Mesenchymal stem cell (in vitro differentiated cells and primary cell): ENCODE measurements at regions not wholly inside any gene's neighbourhood (a gene's known extent, or its start where the extent isn't known, plus 50 kb on each side); places are given as distances from the start of the nearest gene placed in this dataset.

ENCODE experiments used
- DNase-seq: peaks from one replicate; pipeline ENCODE4 v3.0.0-alpha.2; 2013
- H2AFZ ChIP-seq: one replicate; pipeline ENCODE4 v1.6.1; 2013; ENCODE audit warnings: low read depth, mild to moderate bottlenecking, control low read depth, inconsistent platforms, low read length, moderate library complexity
- H2AK5ac ChIP-seq: 2 replicates; pipeline ENCODE4 v1.6.1; 2013; ENCODE audit warnings: low read length, moderate library complexity, mild to moderate bottlenecking, inconsistent platforms; ENCODE audit not compliant: severe bottlenecking
- H2BK120ac ChIP-seq: one replicate; pipeline ENCODE4 v1.6.1; 2013; ENCODE audit warnings: low read depth, mild to moderate bottlenecking, inconsistent platforms, low read length, moderate library complexity
- H2BK12ac ChIP-seq, 2 experiments: one replicate each; pipeline ENCODE4 v1.6.1; 2013; ENCODE audit warnings: inconsistent platforms in 2 of 2, low read length in 2 of 2, mild to moderate bottlenecking in 2 of 2, moderate library complexity in 2 of 2, control low read depth in 1 of 2
- H2BK15ac ChIP-seq: one replicate; pipeline ENCODE4 v1.6.1; 2013; ENCODE audit warnings: mild to moderate bottlenecking, low read depth, inconsistent platforms; ENCODE audit not compliant: poor library complexity, severe bottlenecking
- H2BK5ac ChIP-seq: 2 replicates; pipeline ENCODE4 v1.6.1; 2013; ENCODE audit warnings: low read depth, mild to moderate bottlenecking, low read length, control low read depth, inconsistent platforms; ENCODE audit not compliant: poor library complexity, severe bottlenecking
- H3K14ac ChIP-seq, 2 experiments: one replicate each; pipeline ENCODE4 v1.6.1; 2013; ENCODE audit warnings: inconsistent platforms in 2 of 2, low read length in 2 of 2, control low read depth in 1 of 2, mild to moderate bottlenecking in 1 of 2, moderate library complexity in 1 of 2
- H3K18ac ChIP-seq, 2 experiments: one replicate each; pipeline ENCODE4 v1.6.1; 2013; ENCODE audit warnings: inconsistent platforms in 2 of 2, low read length in 2 of 2, control low read depth in 1 of 2, low read depth in 1 of 2, mild to moderate bottlenecking in 1 of 2
- H3K23ac ChIP-seq, 2 experiments: one replicate each; pipeline ENCODE4 v1.6.1; 2013; ENCODE audit warnings: inconsistent platforms in 2 of 2, low read length in 2 of 2, mild to moderate bottlenecking in 2 of 2, moderate library complexity in 2 of 2, control low read depth in 1 of 2
- H3K27ac ChIP-seq: 2 replicates; pipeline ENCODE4 v1.5.1; 2013; ENCODE audit warnings: mild to moderate bottlenecking, moderate library complexity, low read length, control low read depth, inconsistent platforms; ENCODE audit not compliant: poor library complexity, severe bottlenecking
- H3K27me3 ChIP-seq, 2 experiments: 2 replicates each; pipeline versions ENCODE4 v1.6.1 to v1.7.0; 2013; ENCODE audit warnings: low read length in 2 of 2, mild to moderate bottlenecking in 2 of 2, moderate library complexity in 2 of 2, control low read depth in 1 of 2, inconsistent platforms in 1 of 2; ENCODE audit not compliant: control insufficient read depth in 1 of 2, insufficient read depth in 1 of 2
- H3K36me3 ChIP-seq, 2 experiments: 2 replicates each; pipeline versions ENCODE4 v1.6.1 to v1.7.0; 2013; ENCODE audit warnings: low read length in 2 of 2, control low read depth in 1 of 2, inconsistent platforms in 1 of 2, low read depth in 1 of 2, mild to moderate bottlenecking in 1 of 2; ENCODE audit not compliant: insufficient read depth in 2 of 2, control insufficient read depth in 1 of 2
- H3K4ac ChIP-seq, 2 experiments: one replicate each; pipeline ENCODE4 v1.6.1; 2013; ENCODE audit warnings: inconsistent platforms in 2 of 2, low read length in 2 of 2, mild to moderate bottlenecking in 2 of 2, moderate library complexity in 2 of 2, control low read depth in 1 of 2, low read depth in 1 of 2
- H3K4me1 ChIP-seq: 2 replicates; pipeline ENCODE4 v1.6.1; 2013; ENCODE audit warnings: low read depth, low read length, control low read depth; ENCODE audit not compliant: control insufficient read depth, insufficient read depth
- H3K4me2 ChIP-seq: 2 replicates; pipeline ENCODE4 v1.6.1; 2013; ENCODE audit warnings: low read length, mild to moderate bottlenecking, inconsistent platforms; ENCODE audit not compliant: poor library complexity, severe bottlenecking
- H3K4me3 ChIP-seq, 2 experiments: 2 replicates each; pipeline versions ENCODE4 v1.5.1 to v1.7.0; 2013; ENCODE audit warnings: low read length in 2 of 2, mild to moderate bottlenecking in 2 of 2, control low read depth in 1 of 2, low read depth in 1 of 2; ENCODE audit not compliant: insufficient read depth in 1 of 2
- H3K79me1 ChIP-seq: replicated peaks from 2 replicates; pipeline ENCODE4 v1.6.1; 2013; ENCODE audit warnings: mild to moderate bottlenecking, control low read depth, low read length, inconsistent platforms; ENCODE audit not compliant: poor library complexity, severe bottlenecking
- H3K9ac ChIP-seq: 2 replicates; pipeline ENCODE4 v1.7.0; 2013; ENCODE audit warnings: mild to moderate bottlenecking, low read length, moderate library complexity
- H3K9me3 ChIP-seq: 2 replicates; pipeline ENCODE4 v1.7.0; 2013; ENCODE audit warnings: mild to moderate bottlenecking, low read length; ENCODE audit not compliant: control insufficient read depth
- H4K8ac ChIP-seq: one replicate; pipeline ENCODE4 v1.6.1; 2013; ENCODE audit warnings: inconsistent platforms, mild to moderate bottlenecking, low read length, moderate library complexity
- H4K91ac ChIP-seq: one replicate; pipeline ENCODE4 v1.6.1; 2013; ENCODE audit warnings: mild to moderate bottlenecking, low read length, inconsistent platforms
- WGBS: methylation state at CpG from one replicate; pipeline ENCODE4 v1.1.7; 2013; ENCODE audit warnings: mixed read lengths; 5-methylcytosine and 5-hydroxymethylcytosine counted together

GRCh38 chr12:13376610-13377373 is 180.3 kb downstream of the EMP1 start:
- H3K18ac ChIP-seq, result no peak overlapping the region
- H4K8ac ChIP-seq, result no peak overlapping the region
- H3K4ac ChIP-seq, result no peak overlapping the region
- H3K9me3 ChIP-seq, result peaks cover 8% of the 10 kb centered on the region
- 63% methylated on average over 7 of the region's 7 CpGs for WGBS
- H3K9ac ChIP-seq, result no peak overlapping the region
- H2AK5ac ChIP-seq, result peak overlapping the region; percentile 74
- no peak overlapping the region for H2BK12ac ChIP-seq
- no peak overlapping the region for H3K23ac ChIP-seq
- H3K4me1 ChIP-seq, result peaks cover 4% of the 10 kb centered on the region
- no peak overlapping the region for H2AFZ ChIP-seq
- no peak overlapping the region for H3K4me3 ChIP-seq
- H3K27ac ChIP-seq, result peak overlapping the region; percentile 77
- no peak overlapping the region for H2BK120ac ChIP-seq
- no peak overlapping the region for H3K14ac ChIP-seq
- no peak overlapping the region for H2BK5ac ChIP-seq
- no peak overlapping the region for H3K4me2 ChIP-seq
- DNase-seq, result no peak
- peaks cover 0 to 6% of the 10 kb centered on the region in 2 experiments for H3K27me3 ChIP-seq
- H3K36me3 ChIP-seq, result no peaks in the 10 kb centered on the region
- no peaks in the 10 kb centered on the region for H3K79me1 ChIP-seq
- H2BK15ac ChIP-seq, result no peak overlapping the region
- H4K91ac ChIP-seq, result no peak overlapping the region

- H3K14ac ChIP-seq, result no peak overlapping the region
- H3K4ac ChIP-seq, result no peak overlapping the region
- no peak overlapping the region for H3K18ac ChIP-seq
- no peak overlapping the region for H3K27ac ChIP-seq
- no peak overlapping the region for H2BK5ac ChIP-seq
- no peak overlapping the region for H2AFZ ChIP-seq
- no peak overlapping the region for H3K4me3 ChIP-seq
- peaks cover 0 to 6% of the 10 kb centered on the region in 2 experiments for H3K27me3 ChIP-seq
- peaks cover 8% of the 10 kb centered on the region for H3K9me3 ChIP-seq
- H3K9ac ChIP-seq, result no peak overlapping the region
- no peak overlapping the region for H2BK15ac ChIP-seq
- H4K8ac ChIP-seq, result no peak overlapping the region
- peaks cover 4% of the 10 kb centered on the region for H3K4me1 ChIP-seq
- no peaks in the 10 kb centered on the region for H3K36me3 ChIP-seq
- WGBS, result 8% methylated on average over 1 of the region's 2 CpGs
- H3K23ac ChIP-seq, result no peak overlapping the region
- no peak overlapping the region for H4K91ac ChIP-seq
- no peak for DNase-seq
- H2BK120ac ChIP-seq, result no peak overlapping the region
- no peak overlapping the region for H2BK12ac ChIP-seq
- H3K4me2 ChIP-seq, result no peak overlapping the region
- H2AK5ac ChIP-seq, result no peak overlapping the region
- H3K79me1 ChIP-seq, result no peaks in the 10 kb centered on the region
Observed at GRCh38 chr12:13375583-13376345, 179.2 kb downstream of the EMP1 start.

- H3K79me1 ChIP-seq, result no peaks in the 10 kb centered on the region
- H3K9me3 ChIP-seq, result peaks cover 8% of the 10 kb centered on the region
- no peak overlapping the region for H2BK5ac ChIP-seq
- DNase-seq, result no peak
- no peak overlapping the region for H4K8ac ChIP-seq
- H3K14ac ChIP-seq, result no peak overlapping the region
- H3K4me2 ChIP-seq, result no peak overlapping the region
- no peaks in the 10 kb centered on the region for H3K36me3 ChIP-seq
- H3K9ac ChIP-seq, result no peak overlapping the region
- H3K4me3 ChIP-seq, result no peak overlapping the region
- H2BK120ac ChIP-seq, result no peak overlapping the region
- 80% methylated on average over 5 of the region's 5 CpGs for WGBS
- H3K27me3 ChIP-seq, result peaks cover 0 to 6% of the 10 kb centered on the region in 2 experiments
- no peak overlapping the region for H2BK15ac ChIP-seq
- H2AK5ac ChIP-seq, result no peak overlapping the region
- no peak overlapping the region for H3K4ac ChIP-seq
- H3K18ac ChIP-seq, result no peak overlapping the region
- no peak overlapping the region for H2BK12ac ChIP-seq
- peaks cover 4% of the 10 kb centered on the region for H3K4me1 ChIP-seq
- no peak overlapping the region for H2AFZ ChIP-seq
- no peak overlapping the region for H3K27ac ChIP-seq
- no peak overlapping the region for H3K23ac ChIP-seq
- H4K91ac ChIP-seq, result no peak overlapping the region
Observed at GRCh38 chr12:13374793-13375192, 178.3 kb downstream of the EMP1 start.

- Histone ChIP-seq H3K9me3 (peaks cover 8% of the 10 kb centered on the region), H2BK12ac (no peak overlapping the region), H3K14ac (no peak overlapping the region), H4K8ac (no peak overlapping the region), H3K27me3 (peaks cover 0 to 6% of the 10 kb centered on the region in 2 experiments), H3K79me1 (no peaks in the 10 kb centered on the region), H3K18ac (no peak overlapping the region), H3K9ac (no peak overlapping the region), H3K36me3 (no peaks in the 10 kb centered on the region), H3K23ac (no peak overlapping the region), H2AK5ac (no peak overlapping the region), H3K4me3 (no peak overlapping the region), H4K91ac (no peak overlapping the region), H3K4me2 (no peak overlapping the region), H3K4me1 (peaks cover 8% of the 10 kb centered on the region), H2BK5ac (no peak overlapping the region), H3K27ac (no peak overlapping the region), H2BK120ac (no peak overlapping the region), H3K4ac (no peak overlapping the region), H2BK15ac (no peak overlapping the region), H2AFZ (no peak overlapping the region)
- no peak for DNase-seq
- 75% methylated on average over 2 of the region's 2 CpGs for WGBS
Observed at GRCh38 chr12:13373803-13374202, 177.3 kb downstream of the EMP1 start.
